Fibroblast of lung (primary cell): ENCODE measurements at regions not wholly inside any gene's neighbourhood (a gene's known extent, or its start where the extent isn't known, plus 50 kb on each side); places are given as distances from the start of the nearest gene placed in this dataset.

ENCODE experiments used
- DNase-seq, 2 donors: peaks; one replicate each; pipeline versions ENCODE4 v3.0.0 to v3.0.0-alpha.2; 2010; ENCODE audit warnings: low read depth in 2 of 2
- H2AFZ ChIP-seq: 2 replicates; pipeline ENCODE4 v1.5.1; 2012; ENCODE audit warnings: low read length, control low read depth, inconsistent platforms
- H3K27ac ChIP-seq: 2 replicates; pipeline ENCODE4 v1.5.1; 2011; ENCODE audit warnings: low read length, control low read depth; ENCODE audit not compliant: insufficient read depth
- H3K27me3 ChIP-seq: 2 replicates; pipeline ENCODE4 v1.5.1; 2011; ENCODE audit warnings: mild to moderate bottlenecking, low read length; ENCODE audit not compliant: control insufficient read depth, insufficient read depth
- H3K36me3 ChIP-seq: 2 replicates; pipeline ENCODE4 v1.5.1; 2011; ENCODE audit warnings: low read length; ENCODE audit not compliant: control insufficient read depth, insufficient read depth
- H3K4me1 ChIP-seq: 2 replicates; pipeline ENCODE4 v1.5.1; 2011; ENCODE audit warnings: low read length; ENCODE audit not compliant: control insufficient read depth, insufficient read depth; ENCODE audit errors: extremely low read depth
- H3K4me2 ChIP-seq: 2 replicates; pipeline ENCODE4 v1.5.1; 2011; ENCODE audit warnings: low read length, control low read depth; ENCODE audit not compliant: insufficient read depth; ENCODE audit errors: extremely low read depth
- H3K4me3 ChIP-seq, 4 experiments: fragments of 200-600 bp in 1 of 4; sonication (generic) in 1 of 4; replicated peaks in 1 of 4; 2 replicates each; pipeline ENCODE4 v1.5.1; 2011 to 2016; ENCODE audit warnings: low read length in 4 of 4, low read depth in 3 of 4, mild to moderate bottlenecking in 3 of 4, control low read depth in 2 of 4, inconsistent platforms in 1 of 4, mixed read lengths in 1 of 4; ENCODE audit not compliant: insufficient read depth in 1 of 4; ENCODE audit errors: control extremely low read depth in 1 of 4
- H3K79me2 ChIP-seq: 2 replicates; pipeline ENCODE4 v1.5.1; 2012; ENCODE audit warnings: mild to moderate bottlenecking, low read length, inconsistent platforms; ENCODE audit not compliant: control insufficient read depth, insufficient read depth
- H3K9ac ChIP-seq: 2 replicates; pipeline ENCODE4 v1.5.1; 2011; ENCODE audit warnings: mild to moderate bottlenecking, low read length, control low read depth; ENCODE audit not compliant: insufficient read depth
- H3K9me3 ChIP-seq: 2 replicates; pipeline ENCODE4 v1.5.1; 2012; ENCODE audit warnings: low read depth, low read length; ENCODE audit not compliant: control insufficient read depth, insufficient read depth
- H4K20me1 ChIP-seq: 2 replicates; pipeline ENCODE4 v1.5.1; 2011; ENCODE audit warnings: low read length; ENCODE audit not compliant: control insufficient read depth, insufficient read depth; ENCODE audit errors: extremely low read depth
- CTCF ChIP-seq, 2 donors: IDR thresholded peaks in 1 of 2; conservative IDR thresholded peaks in 1 of 2; 1 replicate in 1 of 2; 2 replicates in 1 of 2; pipeline ENCODE4 v1.5.1; 2011 to 2012; ENCODE audit warnings: low read length in 2 of 2, control low read depth in 1 of 2, inconsistent platforms in 1 of 2, low read depth in 1 of 2, mild to moderate bottlenecking in 1 of 2
- EZH2 ChIP-seq: IDR thresholded peaks from 2 replicates; pipeline ENCODE4 v1.5.1; 2012; ENCODE audit warnings: low read length, control low read depth, mild to moderate bottlenecking; ENCODE audit errors: missing control alignments

GRCh38 chr4:13316354-13316753 lies 167.8 kb downstream of the RAB28 start:
- Histone ChIP-seq H3K27ac (no peak overlapping the region), H2AFZ (no peak overlapping the region), H3K4me2 (no peak overlapping the region), H4K20me1 (no peaks in the 10 kb centered on the region), H3K4me3 (no peak overlapping the region), H3K9ac (no peak overlapping the region), H3K4me1 (no peaks in the 10 kb centered on the region), H3K79me2 (no peaks in the 10 kb centered on the region), H3K36me3 (no peaks in the 10 kb centered on the region), H3K9me3 (no peaks in the 10 kb centered on the region), H3K27me3 (no peaks in the 10 kb centered on the region)
- no peak for DNase-seq
- TF ChIP-seq CTCF (conservative IDR thresholded peaks at IDR 0.05 in 1 of 2, IDR thresholded peaks at IDR 0.05 in 1 of 2; ENCODE audit: low read depth in 1 of 2, low read length in 2 of 2), result no peak
- TF ChIP-seq EZH2, result no peak

- no peaks in the 10 kb centered on the region for H3K9me3 ChIP-seq
- H4K20me1 ChIP-seq, result no peaks in the 10 kb centered on the region
- DNase-seq, result peak in 1 of 2 donors; percentile 14
- H3K27me3 ChIP-seq, result no peaks in the 10 kb centered on the region
- H3K4me1 ChIP-seq, result no peaks in the 10 kb centered on the region
- no peak overlapping the region for H3K4me2 ChIP-seq
- H3K4me3 ChIP-seq, result no peak overlapping the region
- H3K9ac ChIP-seq, result no peak overlapping the region
- H3K36me3 ChIP-seq, result no peaks in the 10 kb centered on the region
- H3K27ac ChIP-seq, result no peak overlapping the region
- H2AFZ ChIP-seq, result no peak overlapping the region
- H3K79me2 ChIP-seq, result no peaks in the 10 kb centered on the region
- TF ChIP-seq EZH2 (no peak), CTCF (conservative IDR thresholded peaks at IDR 0.05 in 1 of 2, IDR thresholded peaks at IDR 0.05 in 1 of 2; ENCODE audit: low read depth in 1 of 2, low read length in 2 of 2) (no peak)
Measured at GRCh38 chr4:13313856-13314255, 170.3 kb downstream of the RAB28 start.

- TF ChIP-seq EZH2 (no peak), CTCF (conservative IDR thresholded peaks at IDR 0.05 in 1 of 2, IDR thresholded peaks at IDR 0.05 in 1 of 2; ENCODE audit: low read depth in 1 of 2, low read length in 2 of 2) (no peak)
- Histone ChIP-seq H3K9ac (no peak overlapping the region), H3K36me3 (no peaks in the 10 kb centered on the region)
Measured at GRCh38 chr4:13312264-13312663, 171.9 kb downstream of the RAB28 start.

More at GRCh38 chr4:13312264-13312663, 171.9 kb downstream of the RAB28 start:
- Histone ChIP-seq H3K79me2 (no peaks in the 10 kb centered on the region), H4K20me1 (no peaks in the 10 kb centered on the region), H3K27me3 (no peaks in the 10 kb centered on the region), H2AFZ (no peak overlapping the region), H3K4me3 (no peak overlapping the region), H3K9me3 (no peaks in the 10 kb centered on the region), H3K27ac (no peak overlapping the region), H3K4me2 (no peak overlapping the region), H3K4me1 (no peaks in the 10 kb centered on the region)
- no peak for DNase-seq
